Lung (tissue), 11 donors: ENCODE measurements at regions not wholly inside any gene's neighbourhood (a gene's known extent, or its start where the extent isn't known, plus 50 kb on each side); places are given as distances from the start of the nearest gene placed in this dataset.

ENCODE experiments used
- ATAC-seq: fragments of 200-7000 bp; cut with Tn5 transposase; one replicate; pipeline ENCODE4 v1.9.1; 2020; ENCODE audit warnings: moderate number of reproducible peaks; ENCODE audit not compliant: insufficient read depth, low FRiP score
- DNase-seq, 3 donors: peaks; one replicate each; pipeline ENCODE4 v3.0.0-alpha.2; 2013 to 2017
- H3K27ac ChIP-seq, 2 donors: one replicate each; pipeline ENCODE4 v1.5.1; 2013; ENCODE audit warnings: mild to moderate bottlenecking in 2 of 2, moderate library complexity in 2 of 2, control low read depth in 1 of 2, inconsistent platforms in 1 of 2, low read depth in 1 of 2, low read length in 1 of 2
- H3K27me3 ChIP-seq, 3 donors: one replicate each; pipeline ENCODE4 v1.5.1; 2013; ENCODE audit warnings: low read length in 2 of 3; ENCODE audit not compliant: control insufficient read depth in 3 of 3, insufficient read depth in 3 of 3
- H3K36me3 ChIP-seq, 4 donors: one replicate each; pipeline ENCODE4 v1.5.1; 2013; ENCODE audit warnings: low read length in 4 of 4, mild to moderate bottlenecking in 1 of 4, moderate library complexity in 1 of 4; ENCODE audit not compliant: control insufficient read depth in 4 of 4, insufficient read depth in 4 of 4
- H3K4me1 ChIP-seq, 5 donors: one replicate each; pipeline ENCODE4 v1.5.1; 2013; ENCODE audit warnings: low read length in 5 of 5, mild to moderate bottlenecking in 2 of 5, moderate library complexity in 1 of 5; ENCODE audit not compliant: control insufficient read depth in 5 of 5, insufficient read depth in 5 of 5
- H3K4me3 ChIP-seq: one replicate; pipeline ENCODE4 v1.5.1; 2013; ENCODE audit warnings: mild to moderate bottlenecking, control low read depth, moderate library complexity
- H3K9ac ChIP-seq, 2 donors: one replicate each; pipeline ENCODE4 v1.5.1; 2013; ENCODE audit warnings: low read length in 2 of 2, control low read depth in 1 of 2; ENCODE audit not compliant: insufficient read depth in 1 of 2
- H3K9me3 ChIP-seq, 4 donors: one replicate each; pipeline ENCODE4 v1.5.1; 2013; ENCODE audit warnings: low read length in 3 of 4, mild to moderate bottlenecking in 1 of 4, moderate library complexity in 1 of 4; ENCODE audit not compliant: control insufficient read depth in 4 of 4, insufficient read depth in 3 of 4
- WGBS, 2 donors: extraction: QIAGEN DNeasy Blood & Tissue Kit; methylation state at CpG; one replicate each; pipeline ENCODE4 v1.1.7; 2013; 5-methylcytosine and 5-hydroxymethylcytosine counted together
- TF ChIP-seq, protein P1 (sequence below): IDR thresholded peaks from 2 replicates; pipeline ENCODE4 v1.5.1; 2012; ENCODE audit warnings: mild to moderate bottlenecking; ENCODE audit errors: control extremely low read depth, extremely low read depth
- donor health status: control.
- donor health status: control.
- donor health status: Bipolar disorder and iron deficiency.
- donor health status: healthy.
- donor health status: DM: yes; HTN: yes; CAD: no.

- H3K27me3 ChIP-seq, result no peaks in the 10 kb centered on the region
- H3K36me3 ChIP-seq, result no peaks in the 10 kb centered on the region
- peaks cover 0 to 5% (median 0%) of the 10 kb centered on the region in 4 donors for H3K9me3 ChIP-seq
- no peak overlapping the region for H3K27ac ChIP-seq
- H3K4me1 ChIP-seq, result no peaks in the 10 kb centered on the region
- no peak overlapping the region for H3K4me3 ChIP-seq
- no peak for DNase-seq
- TF ChIP-seq, protein P1, sequence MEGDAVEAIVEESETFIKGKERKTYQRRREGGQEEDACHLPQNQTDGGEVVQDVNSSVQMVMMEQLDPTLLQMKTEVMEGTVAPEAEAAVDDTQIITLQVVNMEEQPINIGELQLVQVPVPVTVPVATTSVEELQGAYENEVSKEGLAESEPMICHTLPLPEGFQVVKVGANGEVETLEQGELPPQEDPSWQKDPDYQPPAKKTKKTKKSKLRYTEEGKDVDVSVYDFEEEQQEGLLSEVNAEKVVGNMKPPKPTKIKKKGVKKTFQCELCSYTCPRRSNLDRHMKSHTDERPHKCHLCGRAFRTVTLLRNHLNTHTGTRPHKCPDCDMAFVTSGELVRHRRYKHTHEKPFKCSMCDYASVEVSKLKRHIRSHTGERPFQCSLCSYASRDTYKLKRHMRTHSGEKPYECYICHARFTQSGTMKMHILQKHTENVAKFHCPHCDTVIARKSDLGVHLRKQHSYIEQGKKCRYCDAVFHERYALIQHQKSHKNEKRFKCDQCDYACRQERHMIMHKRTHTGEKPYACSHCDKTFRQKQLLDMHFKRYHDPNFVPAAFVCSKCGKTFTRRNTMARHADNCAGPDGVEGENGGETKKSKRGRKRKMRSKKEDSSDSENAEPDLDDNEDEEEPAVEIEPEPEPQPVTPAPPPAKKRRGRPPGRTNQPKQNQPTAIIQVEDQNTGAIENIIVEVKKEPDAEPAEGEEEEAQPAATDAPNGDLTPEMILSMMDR, result no peak
- no peak for ATAC-seq
- no peak overlapping the region for H3K9ac ChIP-seq
These were observed 824.5 kb upstream of the RAG2 start for GRCh38 chr11:37422511-37422910.

DNA sequence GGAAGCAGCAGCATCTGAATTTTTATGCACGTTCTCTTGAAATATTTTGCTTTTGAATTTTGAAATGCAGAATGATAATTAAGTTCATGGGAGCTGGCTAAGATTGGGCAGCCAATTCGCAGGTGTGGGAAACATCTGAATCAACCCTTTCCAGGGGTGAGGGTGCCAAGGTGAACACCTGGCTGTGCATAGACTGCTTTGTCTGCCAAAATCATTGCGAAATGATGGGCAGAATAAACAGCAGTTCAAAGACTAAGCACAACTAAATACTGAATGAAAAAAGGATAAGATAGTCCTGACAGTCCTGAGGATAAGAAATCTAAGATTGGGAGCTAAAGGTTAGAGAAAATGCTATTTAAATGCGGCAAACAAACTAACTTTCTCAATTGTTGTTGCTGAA is 813.3 kb upstream of the RAG2 start:
- Histone ChIP-seq H3K27ac (no peak overlapping the region), H3K4me1 (no peaks in the 10 kb centered on the region), H3K36me3 (no peaks in the 10 kb centered on the region), H3K9ac (no peak overlapping the region), H3K4me3 (no peak overlapping the region), H3K9me3 (no peaks in the 10 kb centered on the region), H3K27me3 (no peaks in the 10 kb centered on the region)
- WGBS, 2 donors, result 83 to 88% methylated on average over 4 of the region's 4 CpGs
- no peak for DNase-seq
- ATAC-seq, result no peak
- TF ChIP-seq, protein P1, result no peak

DNA sequence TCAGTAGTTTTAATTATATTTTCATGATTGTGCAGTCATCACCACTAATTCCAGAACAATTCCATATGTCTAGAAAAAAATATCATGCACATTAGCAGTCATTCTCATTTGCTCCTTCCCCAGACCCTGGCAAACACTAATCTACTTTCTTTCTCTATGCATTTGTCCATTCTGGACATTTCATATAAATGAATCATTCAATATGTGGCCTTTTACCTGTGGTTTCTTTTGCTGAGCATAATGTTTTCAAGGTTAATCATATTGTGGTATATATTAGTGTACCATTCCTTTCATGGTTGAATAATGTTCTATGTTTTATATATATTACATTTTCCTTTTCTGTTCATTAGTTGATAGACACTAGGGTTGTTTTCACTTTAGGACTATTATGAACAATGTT is 811.1 kb upstream of the RAG2 start:
- TF ChIP-seq, protein P1, result no peak
- Histone ChIP-seq H3K27ac (no peak overlapping the region), H3K4me3 (no peak overlapping the region), H3K36me3 (no peaks in the 10 kb centered on the region), H3K27me3 (no peaks in the 10 kb centered on the region), H3K4me1 (no peaks in the 10 kb centered on the region), H3K9me3 (no peaks in the 10 kb centered on the region), H3K9ac (no peak overlapping the region)
- ATAC-seq (no peak), DNase-seq (no peak)

DNA sequence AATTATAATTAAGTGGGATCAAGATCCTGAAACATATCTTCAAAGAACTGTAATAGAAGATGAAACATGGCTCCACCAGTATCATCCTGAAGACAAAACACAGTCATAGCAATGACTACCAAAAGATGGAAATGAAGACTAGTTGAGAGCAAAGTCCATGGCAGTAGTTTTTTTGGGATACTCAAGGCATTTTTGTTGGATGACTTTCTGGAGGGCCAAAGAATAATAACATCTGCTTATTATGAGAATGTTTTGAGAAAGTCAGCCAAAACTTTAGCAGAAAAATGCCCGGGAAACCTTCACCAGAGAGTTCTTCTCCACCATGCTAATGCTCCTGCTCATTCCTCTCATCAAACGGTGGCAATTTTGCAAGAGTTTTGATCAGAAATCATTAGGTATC is 809.4 kb upstream of the RAG2 start:
- H3K27ac ChIP-seq, result no peak overlapping the region
- no peak overlapping the region for H3K9ac ChIP-seq
- no peaks in the 10 kb centered on the region for H3K27me3 ChIP-seq
- no peak overlapping the region for H3K4me3 ChIP-seq
- DNase-seq (no peak), ATAC-seq (no peak)
- H3K4me1 ChIP-seq, result no peaks in the 10 kb centered on the region
- no peaks in the 10 kb centered on the region for H3K9me3 ChIP-seq
- WGBS, 2 donors, result 78 to 89% methylated on average over 2 of the region's 2 CpGs
- TF ChIP-seq, protein P1, result no peak
- no peaks in the 10 kb centered on the region for H3K36me3 ChIP-seq
